ENCODE measurements at regions not wholly inside any gene's neighbourhood (a gene's known extent, or its start where the extent isn't known, plus 50 kb on each side); places are given as distances from the start of the nearest gene placed in this dataset.

DNA sequence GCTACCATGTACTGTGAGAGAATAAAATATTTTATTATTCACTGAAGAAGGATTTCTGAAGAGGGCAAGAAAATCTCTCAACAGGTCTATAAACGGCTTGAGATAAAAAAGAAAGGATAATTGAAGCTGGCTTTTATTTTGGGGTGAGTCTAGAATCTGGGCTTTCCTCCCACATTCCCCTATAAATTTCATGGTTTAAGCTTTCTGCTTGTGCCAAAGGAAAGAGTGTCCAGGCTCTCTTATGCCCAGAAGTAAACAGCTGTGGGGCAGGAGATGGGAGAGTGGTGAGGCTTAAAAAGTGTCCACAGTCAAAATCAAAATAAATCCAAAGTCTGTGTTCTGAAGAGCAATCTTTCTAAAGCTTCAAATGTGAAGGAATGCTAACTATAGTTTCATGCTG lies 942.2 kb upstream of the MIR17HG start:
- Mint-ChIP-seq H3K4me3 (no peak overlapping the region), H3K9me3 (peaks cover 0 to 31% (median 13%) of the 10 kb centered on the region in 9 donors), H3K36me3 (peaks cover 0 to 3% (median 0%) of the 10 kb centered on the region in 3 donors), H3K27me3 (no peaks in the 10 kb centered on the region), H3K27ac (no peak overlapping the region), H3K4me1 (no peaks in the 10 kb centered on the region)
- DNase-seq (no peak), ATAC-seq (no peak)
- POLR2A ChIA-PET: no interaction called here

DNA sequence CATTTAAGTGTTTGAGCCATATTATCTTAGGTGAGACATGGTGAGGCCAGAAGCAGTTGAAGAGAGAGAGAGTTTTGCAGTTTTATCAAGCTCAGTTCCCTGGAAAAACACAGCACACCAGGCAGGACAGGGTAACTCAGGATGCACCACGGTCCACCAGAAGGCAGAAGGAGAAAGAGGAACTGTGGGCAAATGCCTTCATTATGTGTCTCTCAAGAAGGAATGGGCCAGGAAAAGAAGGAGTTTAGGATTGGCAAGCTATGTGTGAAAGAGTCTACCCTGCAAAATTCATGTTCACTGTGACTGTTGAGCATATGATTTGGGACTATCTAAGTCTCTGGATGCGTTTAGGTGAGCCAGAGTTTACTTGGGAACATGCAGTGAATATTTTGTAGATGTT lies 934.5 kb upstream of the MIR17HG start:
- DNase-seq: no peak
- Mint-ChIP-seq H3K27me3 (no peaks in the 10 kb centered on the region), H3K4me1 (no peaks in the 10 kb centered on the region), H3K36me3 (no peaks in the 10 kb centered on the region), H3K9me3 (peaks cover 0 to 14% (median 2%) of the 10 kb centered on the region in 9 donors), H3K27ac (no peak overlapping the region), H3K4me3 (no peak overlapping the region)
- POLR2A ChIA-PET: no interaction called here
- ATAC-seq: no peak

DNA sequence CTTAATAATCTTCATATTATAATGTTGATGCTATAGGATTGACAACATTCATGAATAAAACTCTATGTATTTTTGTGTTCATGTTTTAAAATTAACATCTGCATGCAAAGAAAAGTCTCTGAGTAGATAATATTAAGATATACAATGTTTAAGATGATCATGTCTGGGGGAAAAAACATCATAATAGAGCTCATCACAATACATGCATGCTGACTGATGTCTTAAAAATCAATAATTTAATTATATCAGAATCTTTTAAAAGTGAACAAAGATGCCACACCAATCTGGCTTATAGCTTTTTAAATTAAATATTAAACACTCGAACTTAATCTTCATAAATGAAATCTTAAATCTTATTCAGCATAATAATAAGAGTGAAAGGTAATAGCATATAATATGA lies 933.9 kb upstream of the MIR17HG start:
- H3K36me3 Mint-ChIP-seq: no peaks in the 10 kb centered on the region
- no peak overlapping the region for H3K4me3 Mint-ChIP-seq
- POLR2A ChIA-PET: no interaction called here
- no peak overlapping the region for H3K27ac Mint-ChIP-seq
- no peaks in the 10 kb centered on the region for H3K4me1 Mint-ChIP-seq
- DNase-seq (no peak), ATAC-seq (no peak)
- no peaks in the 10 kb centered on the region for H3K27me3 Mint-ChIP-seq
- H3K9me3 Mint-ChIP-seq: peaks cover 0 to 11% (median 1%) of the 10 kb centered on the region in 9 donors

DNA sequence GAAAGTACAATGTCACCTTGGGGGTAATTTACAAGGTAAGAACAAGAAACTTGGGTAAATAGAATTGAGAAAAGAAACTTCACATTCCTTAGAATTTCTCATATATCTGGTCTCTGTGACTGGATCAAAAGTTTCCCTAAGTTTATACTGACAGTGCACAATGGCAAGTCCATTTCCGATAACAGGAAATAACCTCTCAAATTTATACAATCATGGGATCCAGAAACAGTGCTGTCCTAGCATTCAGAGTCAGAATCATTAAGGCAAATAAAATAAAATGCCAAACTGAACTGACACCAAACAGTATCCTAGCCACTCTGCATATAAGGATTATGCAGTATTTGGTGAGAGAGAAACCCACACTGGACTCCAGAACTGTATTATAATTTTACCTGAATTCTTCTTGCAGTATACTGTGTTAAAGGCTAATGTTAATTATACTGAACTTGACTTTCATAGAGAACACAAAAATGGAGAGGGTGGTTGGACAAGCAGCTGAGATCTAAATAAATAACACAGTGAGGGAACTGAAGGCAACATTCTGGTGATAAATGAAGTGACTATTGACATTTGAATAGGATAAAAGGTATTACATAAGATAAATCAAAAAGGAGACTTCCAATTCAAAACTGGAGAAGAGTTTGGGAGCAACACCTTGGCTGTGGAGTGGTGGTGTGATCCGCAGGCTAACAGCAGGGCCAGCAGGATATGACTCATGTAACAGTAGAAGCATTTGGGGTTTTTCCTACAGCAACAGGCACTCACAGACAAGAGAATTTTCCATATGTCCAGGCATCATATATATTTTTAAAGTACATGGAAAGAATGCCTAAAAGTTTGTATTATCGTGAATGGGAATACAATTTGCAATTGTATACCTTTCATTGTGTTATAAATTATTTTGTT lies 932.5 kb upstream of the MIR17HG start:
- Mint-ChIP-seq H3K4me1 (no peaks in the 10 kb centered on the region), H3K36me3 (no peaks in the 10 kb centered on the region), H3K27me3 (no peaks in the 10 kb centered on the region), H3K9me3 (peaks cover 0 to 10% (median 2%) of the 10 kb centered on the region in 9 donors), H3K27ac (no peak overlapping the region), H3K4me3 (no peak overlapping the region)
- DNase-seq (no peak), ATAC-seq (no peak)
- POLR2A ChIA-PET: no interaction called here

DNA sequence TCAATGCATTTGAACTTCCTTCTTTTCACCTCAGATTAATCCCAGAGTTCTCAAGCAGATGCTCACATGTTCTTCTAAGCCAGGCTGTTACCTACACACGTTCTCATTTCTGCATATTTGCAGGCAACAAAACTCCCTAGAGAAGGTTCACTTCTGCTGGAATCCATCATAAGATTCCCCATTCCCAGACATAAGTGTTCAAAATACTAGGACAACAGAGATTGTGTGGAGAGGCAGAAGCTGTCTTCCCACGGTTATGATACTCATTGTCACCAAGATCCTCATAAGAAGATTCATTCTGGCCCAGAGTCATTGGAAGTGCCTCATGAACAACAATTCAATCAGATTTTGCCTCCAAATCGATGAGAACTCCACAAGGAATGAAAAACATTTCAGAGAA lies 931.6 kb upstream of the MIR17HG start:
- POLR2A ChIA-PET: no interaction called here
- Mint-ChIP-seq H3K4me1 (no peaks in the 10 kb centered on the region), H3K4me3 (no peak overlapping the region), H3K27ac (no peak overlapping the region), H3K9me3 (peaks cover 0 to 13% (median 2%) of the 10 kb centered on the region in 9 donors), H3K27me3 (no peaks in the 10 kb centered on the region), H3K36me3 (no peaks in the 10 kb centered on the region)
- DNase-seq: no peak
- ATAC-seq: no peak

DNA sequence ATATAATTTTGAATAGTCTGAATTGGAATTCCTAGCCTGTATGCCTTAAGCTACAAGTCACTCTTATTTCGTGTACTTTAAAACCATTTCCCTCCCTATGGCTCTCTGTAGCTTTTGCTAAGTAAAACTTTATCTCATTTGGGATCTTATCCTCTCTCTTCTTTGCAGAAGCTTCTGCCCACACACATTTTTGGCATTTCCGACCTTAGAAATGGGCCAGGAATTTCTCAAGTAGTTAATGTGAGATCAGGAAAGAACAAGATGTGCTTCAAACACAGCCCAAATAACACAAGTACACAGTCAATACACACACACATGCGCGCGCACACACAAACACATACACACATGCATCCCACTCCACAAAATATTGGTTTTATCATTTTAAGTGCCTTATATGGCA lies 931.0 kb upstream of the MIR17HG start:
- no peak for DNase-seq
- Mint-ChIP-seq H3K36me3 (no peaks in the 10 kb centered on the region), H3K4me3 (no peak overlapping the region), H3K4me1 (no peaks in the 10 kb centered on the region), H3K27me3 (no peaks in the 10 kb centered on the region), H3K27ac (no peak overlapping the region), H3K9me3 (peaks cover 0 to 15% (median 0%) of the 10 kb centered on the region in 9 donors)
- POLR2A ChIA-PET: no interaction called here
- ATAC-seq: no peak

DNA sequence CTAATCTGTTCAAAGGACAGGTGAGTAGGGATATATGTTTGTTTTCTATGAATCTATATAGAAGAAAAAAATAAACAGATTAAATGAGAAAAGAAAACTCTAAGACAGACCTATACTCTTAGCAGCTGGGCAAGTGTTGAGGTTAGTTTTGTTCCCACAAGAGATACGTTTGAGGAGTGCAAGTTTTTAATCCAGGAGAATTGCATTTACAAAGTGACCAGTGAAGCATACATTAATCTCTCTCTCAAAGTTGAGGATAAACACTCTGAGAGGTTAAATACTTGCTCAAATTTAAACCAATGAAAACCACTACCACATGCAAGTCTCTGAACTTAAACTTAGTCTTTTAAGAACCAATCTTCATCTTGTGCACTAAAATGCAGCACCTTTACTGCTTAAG lies 930.5 kb upstream of the MIR17HG start:
- ATAC-seq: no peak
- H3K27me3 Mint-ChIP-seq: no peaks in the 10 kb centered on the region
- H3K36me3 Mint-ChIP-seq: no peaks in the 10 kb centered on the region
- DNase-seq: no peak
- no peak overlapping the region for H3K4me3 Mint-ChIP-seq
- POLR2A ChIA-PET: no interaction called here
- H3K9me3 Mint-ChIP-seq: peaks cover 0 to 15% (median 0%) of the 10 kb centered on the region in 9 donors
- H3K27ac Mint-ChIP-seq: no peak overlapping the region
- no peaks in the 10 kb centered on the region for H3K4me1 Mint-ChIP-seq

DNA sequence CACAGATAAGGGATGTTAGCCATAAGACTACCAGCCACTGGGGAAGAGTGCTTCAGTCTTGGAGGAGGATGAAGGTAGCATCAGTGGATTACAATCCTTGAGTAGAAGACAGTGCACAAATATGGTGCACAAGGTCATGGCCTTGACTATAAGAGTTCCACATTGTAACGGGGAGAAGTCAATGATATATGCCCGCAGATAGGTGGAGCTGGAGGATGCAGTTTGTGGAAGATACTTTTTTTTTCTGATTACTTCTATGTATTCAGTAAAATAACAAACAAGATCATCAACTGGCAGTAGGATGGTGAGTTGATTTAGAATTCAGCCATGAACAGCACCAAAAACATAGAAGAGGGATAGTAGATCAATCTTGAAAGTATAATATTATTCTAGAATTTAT lies 926.8 kb upstream of the MIR17HG start:
- H3K27ac Mint-ChIP-seq: no peak overlapping the region
- H3K27me3 Mint-ChIP-seq: no peaks in the 10 kb centered on the region
- DNase-seq (no peak), ATAC-seq (no peak)
- no peaks in the 10 kb centered on the region for H3K4me1 Mint-ChIP-seq
- H3K4me3 Mint-ChIP-seq: no peak overlapping the region
- no peaks in the 10 kb centered on the region for H3K36me3 Mint-ChIP-seq
- POLR2A ChIA-PET: no interaction called here
- H3K9me3 Mint-ChIP-seq: peaks cover 0 to 15% (median 3%) of the 10 kb centered on the region in 9 donors

DNA sequence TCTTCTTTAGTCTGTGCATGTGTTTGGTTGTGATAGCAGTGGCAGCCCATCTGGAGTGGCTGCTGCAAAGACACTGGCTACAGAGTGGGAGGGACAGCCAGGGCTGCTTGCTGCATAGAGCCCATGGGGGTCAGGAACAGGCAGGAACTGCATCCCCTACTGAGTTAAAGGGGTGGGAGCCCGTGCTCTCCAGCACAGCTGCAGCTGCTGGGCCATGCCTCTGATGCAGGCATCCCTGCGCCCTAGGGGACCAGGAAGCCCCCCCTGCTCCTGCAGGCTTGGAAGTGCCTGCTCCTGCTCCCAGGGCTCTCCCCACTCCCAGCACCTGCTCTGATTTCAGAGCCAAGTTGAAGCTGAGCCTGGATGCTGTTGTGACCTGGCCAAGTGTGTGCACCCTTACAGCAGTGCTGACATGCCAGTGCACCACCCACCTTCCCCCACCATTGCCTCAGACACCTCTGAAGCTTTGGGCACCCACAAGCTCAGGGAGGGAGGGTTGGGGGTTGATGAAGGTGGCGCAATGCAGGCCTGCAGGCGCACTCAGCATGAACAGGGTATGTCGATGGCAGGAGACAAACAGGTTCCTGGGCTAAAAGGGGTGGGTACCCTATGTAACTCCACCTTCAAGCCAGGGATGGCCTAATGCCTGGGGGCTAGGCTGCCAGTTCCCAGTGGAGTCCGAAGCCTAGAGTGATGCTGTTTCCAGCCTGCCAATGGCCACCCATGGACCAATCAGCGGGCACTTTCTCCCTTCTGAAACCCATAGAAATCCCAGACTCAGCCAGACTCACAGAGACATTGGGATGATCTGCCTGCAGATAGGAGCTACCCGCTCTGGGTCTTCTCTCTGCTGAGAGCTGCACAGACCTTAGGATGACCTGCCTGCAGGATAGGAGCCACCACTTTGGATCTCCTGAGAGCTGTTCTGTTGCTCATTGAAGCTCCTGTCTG lies 919.9 kb upstream of the MIR17HG start:
- Mint-ChIP-seq H3K9me3 (peaks cover 2 to 24% (median 6%) of the 10 kb centered on the region in 9 donors), H3K4me3 (no peak overlapping the region), H3K36me3 (no peaks in the 10 kb centered on the region), H3K4me1 (no peaks in the 10 kb centered on the region), H3K27me3 (no peaks in the 10 kb centered on the region), H3K27ac (no peak overlapping the region)
- no peak for ATAC-seq
- DNase-seq: no peak
- POLR2A ChIA-PET: no interaction called here

DNA sequence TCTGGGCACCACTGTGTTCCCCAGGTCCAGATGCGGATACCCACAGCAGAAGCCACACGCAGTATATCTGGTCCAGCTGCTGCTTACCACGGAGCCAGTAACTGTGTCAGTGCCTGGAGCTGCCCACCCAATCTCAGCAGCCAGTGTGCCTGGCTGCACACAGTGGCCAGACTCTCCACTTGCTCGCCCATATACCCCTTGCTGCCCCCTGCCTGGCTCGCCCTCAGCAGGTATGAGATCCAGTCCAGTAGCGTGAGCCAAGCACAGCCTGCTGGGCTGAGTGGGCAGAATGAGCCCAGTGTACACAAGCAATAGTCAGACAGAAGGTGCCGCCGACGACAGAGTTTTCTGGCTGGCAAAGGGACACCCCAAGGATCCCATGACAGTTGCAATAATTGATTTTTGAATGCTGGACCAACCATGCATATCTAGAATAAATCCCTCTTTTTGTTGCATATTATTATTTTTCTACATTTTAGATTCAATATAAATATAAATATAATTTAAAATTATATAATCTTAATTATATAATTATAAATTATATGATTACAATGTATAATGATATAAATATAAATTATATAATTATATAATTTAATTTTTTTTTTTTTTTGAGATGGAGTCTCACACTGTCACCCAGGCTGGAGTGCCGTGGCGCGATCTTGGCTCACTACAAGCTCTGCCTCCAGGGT lies 918.8 kb upstream of the MIR17HG start:
- no peak for DNase-seq
- no peaks in the 10 kb centered on the region for H3K4me1 Mint-ChIP-seq
- H3K36me3 Mint-ChIP-seq: no peaks in the 10 kb centered on the region
- H3K27ac Mint-ChIP-seq: no peak overlapping the region
- ATAC-seq: no peak
- no peaks in the 10 kb centered on the region for H3K27me3 Mint-ChIP-seq
- POLR2A ChIA-PET: no interaction called here
- H3K4me3 Mint-ChIP-seq: no peak overlapping the region
- H3K9me3 Mint-ChIP-seq: peaks cover 2 to 28% (median 7%) of the 10 kb centered on the region in 9 donors

DNA sequence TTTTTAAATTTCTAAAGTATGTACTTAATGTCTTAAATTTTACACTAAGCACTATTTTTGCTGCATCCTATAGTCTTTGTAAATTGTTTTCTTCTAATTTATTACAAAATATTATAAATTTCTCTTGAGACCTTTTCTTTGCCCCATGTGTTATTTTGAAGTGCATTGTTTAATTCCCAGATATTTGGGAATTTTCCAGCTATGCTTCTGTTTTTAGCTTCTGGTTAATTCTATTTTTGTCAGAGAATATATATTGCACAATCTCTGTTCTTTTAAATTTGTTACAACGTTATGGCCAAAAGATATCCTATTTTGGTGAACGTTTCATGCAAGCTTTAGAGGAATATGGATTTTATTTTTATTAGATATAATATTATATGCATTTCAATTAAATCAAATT lies 917.4 kb upstream of the MIR17HG start:
- ATAC-seq (no peak), DNase-seq (no peak)
- H3K4me3 Mint-ChIP-seq: no peak overlapping the region
- H3K27me3 Mint-ChIP-seq: no peaks in the 10 kb centered on the region
- POLR2A ChIA-PET: no interaction called here
- H3K4me1 Mint-ChIP-seq: no peaks in the 10 kb centered on the region
- no peak overlapping the region for H3K27ac Mint-ChIP-seq
- H3K9me3 Mint-ChIP-seq: peaks cover 2 to 36% (median 7%) of the 10 kb centered on the region in 9 donors
- no peaks in the 10 kb centered on the region for H3K36me3 Mint-ChIP-seq

DNA sequence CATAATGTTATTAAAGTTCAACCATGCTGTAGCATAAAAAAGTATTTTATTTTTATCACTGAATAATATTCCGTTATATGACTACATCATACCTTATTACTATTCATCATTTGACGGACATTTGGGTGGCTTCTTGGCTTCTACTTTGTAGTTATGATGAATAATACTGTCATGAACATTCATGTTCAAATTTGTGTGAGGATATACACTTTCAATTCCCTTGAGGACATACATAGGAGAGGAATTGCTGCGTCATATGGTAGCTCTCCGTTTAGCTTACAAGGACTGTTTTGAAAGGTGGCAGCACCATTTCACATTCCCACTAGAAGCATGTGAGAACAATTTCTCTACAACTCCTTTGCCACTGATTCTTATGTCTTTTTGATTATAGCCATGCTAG lies 910.8 kb upstream of the MIR17HG start:
- DNase-seq: no peak
- Mint-ChIP-seq H3K27me3 (no peaks in the 10 kb centered on the region), H3K27ac (no peak overlapping the region), H3K9me3 (peaks cover 0 to 24% (median 4%) of the 10 kb centered on the region in 9 donors), H3K4me1 (no peaks in the 10 kb centered on the region), H3K4me3 (no peak overlapping the region), H3K36me3 (no peaks in the 10 kb centered on the region)
- no peak for ATAC-seq
- POLR2A ChIA-PET: no interaction called here

DNA sequence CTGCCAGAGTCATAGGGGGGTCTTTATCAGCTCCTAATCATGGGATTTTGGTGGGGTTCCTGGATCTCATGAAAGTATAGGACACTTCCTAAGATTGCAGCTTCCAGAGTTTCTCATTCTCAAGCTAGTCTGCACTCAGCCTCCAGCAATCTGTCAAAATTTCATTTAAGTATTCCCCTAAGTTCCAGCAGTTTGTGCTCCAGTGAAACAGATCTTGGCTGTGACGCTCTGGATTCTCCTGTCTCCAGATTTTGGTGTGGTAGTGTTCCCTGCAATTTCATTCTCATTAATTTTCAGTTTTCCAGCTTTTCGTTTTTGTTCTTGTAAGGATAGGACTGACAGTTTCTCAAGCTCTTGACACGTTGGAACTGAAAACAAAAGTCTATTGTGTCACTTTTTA lies 908.9 kb upstream of the MIR17HG start:
- Mint-ChIP-seq H3K9me3 (peaks cover 0 to 21% (median 5%) of the 10 kb centered on the region in 9 donors), H3K36me3 (no peaks in the 10 kb centered on the region), H3K27me3 (no peaks in the 10 kb centered on the region), H3K27ac (no peak overlapping the region), H3K4me3 (no peak overlapping the region), H3K4me1 (no peaks in the 10 kb centered on the region)
- DNase-seq (no peak), ATAC-seq (no peak)
- POLR2A ChIA-PET: no interaction called here

Data from naive thymus-derived CD8-positive, alpha-beta T cell (primary cell).